ENCODE measurements at regions not wholly inside any gene's neighbourhood (a gene's known extent, or its start where the extent isn't known, plus 50 kb on each side); places are given as distances from the start of the nearest gene placed in this dataset.
A peak's percentile ranks its signal among the peaks of the same experiment; 100 is the strongest.
"Not testable (repeated sequence)": the region's sequence is repeated elsewhere in the genome, so short reads cannot be mapped to it uniquely, and the experiment has no call there.

DNA sequence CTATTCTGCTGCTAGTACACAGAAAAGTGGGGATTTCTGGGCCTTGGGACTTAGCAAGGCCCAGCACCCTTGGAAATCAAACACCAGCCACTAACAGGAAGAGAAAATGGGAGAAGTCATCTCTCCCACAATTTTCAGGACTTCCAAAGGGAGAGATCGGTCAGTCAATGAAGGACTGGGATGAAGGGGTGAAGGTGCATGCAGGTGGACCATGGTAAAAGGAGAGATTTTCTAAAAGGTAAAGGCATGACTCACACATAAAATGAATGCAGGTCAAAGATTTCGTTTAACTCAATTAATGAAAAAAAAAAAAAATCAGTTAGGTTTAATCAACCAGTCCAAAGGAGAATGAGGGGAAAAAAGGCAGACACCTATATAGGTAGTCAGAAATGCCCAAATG, 176.4 kb upstream of the PROK2 start:
- no peak for TF ChIP-seq POLR2A (IDR thresholded peaks at IDR 0.05; ENCODE audit: low read depth, low read length)
- no peak for TF ChIP-seq POLR2AphosphoS5 (IDR thresholded peaks at IDR 0.05; ENCODE audit: low read depth, low read length)
- no peak for TF ChIP-seq TAF1 (IDR thresholded peaks at IDR 0.05; ENCODE audit: borderline replicate concordance, low read depth, low read length)
- DNase-seq (ENCODE audit: insufficient read length) (no peak), FAIRE-seq (no peak)

DNA sequence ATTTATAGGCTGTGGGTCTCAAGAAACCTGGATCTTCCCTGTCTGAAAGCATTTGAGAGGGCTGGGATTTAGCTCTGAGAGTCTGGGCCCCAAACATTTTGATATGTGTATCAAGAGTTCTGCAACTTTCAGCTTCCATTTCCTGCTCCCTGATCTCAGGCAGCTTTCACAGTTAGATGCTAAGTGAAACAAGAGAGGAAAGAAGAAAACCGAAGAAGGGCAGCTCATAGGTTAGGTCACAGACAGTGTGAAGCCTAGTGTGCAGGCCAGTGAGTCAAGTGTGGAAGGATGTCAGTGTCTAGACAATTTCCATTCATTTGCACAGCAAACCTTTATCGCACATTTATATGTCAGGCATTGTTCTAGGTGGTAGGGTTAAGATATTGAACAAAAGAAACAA, 173.6 kb upstream of the PROK2 start:
- no peak for TF ChIP-seq TAF1 (IDR thresholded peaks at IDR 0.05; ENCODE audit: borderline replicate concordance, low read depth, low read length)
- TF ChIP-seq POLR2A (IDR thresholded peaks at IDR 0.05; ENCODE audit: low read depth, low read length), result no peak
- TF ChIP-seq POLR2AphosphoS5 (IDR thresholded peaks at IDR 0.05; ENCODE audit: low read depth, low read length), result no peak
- no peak for DNase-seq (ENCODE audit: insufficient read length)
- FAIRE-seq, result peak; percentile 76

- FAIRE-seq, result peak; percentile 27
- TF ChIP-seq POLR2AphosphoS5 (IDR thresholded peaks at IDR 0.05; ENCODE audit: low read depth, low read length) (no peak), POLR2A (IDR thresholded peaks at IDR 0.05; ENCODE audit: low read depth, low read length) (no peak), TAF1 (IDR thresholded peaks at IDR 0.05; ENCODE audit: borderline replicate concordance, low read depth, low read length) (no peak)
- DNase-seq (ENCODE audit: insufficient read length), result no peak
These were observed 171.8 kb upstream of the PROK2 start for GRCh38 chr3:71956716-71957115.

- TF ChIP-seq POLR2AphosphoS5 (IDR thresholded peaks at IDR 0.05; ENCODE audit: low read depth, low read length) (no peak), POLR2A (IDR thresholded peaks at IDR 0.05; ENCODE audit: low read depth, low read length) (no peak), TAF1 (IDR thresholded peaks at IDR 0.05; ENCODE audit: borderline replicate concordance, low read depth, low read length) (no peak)
- FAIRE-seq, result peak; percentile 74
- no peak for DNase-seq (ENCODE audit: insufficient read length)
These were observed 171.1 kb upstream of the PROK2 start for GRCh38 chr3:71956069-71956340.

- FAIRE-seq (peak; percentile 54), DNase-seq (ENCODE audit: insufficient read length) (no peak)
- TF ChIP-seq POLR2AphosphoS5 (IDR thresholded peaks at IDR 0.05; ENCODE audit: low read depth, low read length), result no peak
- no peak for TF ChIP-seq POLR2A (IDR thresholded peaks at IDR 0.05; ENCODE audit: low read depth, low read length)
- TF ChIP-seq TAF1 (IDR thresholded peaks at IDR 0.05; ENCODE audit: borderline replicate concordance, low read depth, low read length), result no peak
These were observed 170.5 kb upstream of the PROK2 start for GRCh38 chr3:71955240-71956068.

DNA sequence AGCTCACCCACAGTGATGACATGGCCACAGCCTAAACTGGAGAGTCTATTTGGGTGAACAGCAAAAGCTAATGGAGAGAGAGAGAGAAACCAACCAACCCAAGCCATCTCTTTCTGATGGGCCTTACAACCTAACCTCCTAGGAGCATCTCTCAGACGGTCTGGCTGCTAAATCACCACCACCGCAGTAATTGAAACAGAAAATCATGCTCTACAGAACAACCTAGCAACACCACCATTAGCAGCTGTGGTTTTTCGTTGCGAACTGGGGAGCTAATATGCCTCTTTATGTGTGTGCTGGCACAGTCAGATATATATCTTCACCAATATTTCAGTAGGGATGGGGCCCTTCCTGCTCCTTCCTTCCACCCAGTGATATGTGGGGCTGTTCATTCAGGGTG, 166.9 kb upstream of the PROK2 start:
- FAIRE-seq (no peak), DNase-seq (ENCODE audit: insufficient read length) (no peak)
- no peak for TF ChIP-seq POLR2AphosphoS5 (IDR thresholded peaks at IDR 0.05; ENCODE audit: low read depth, low read length)
- no peak for TF ChIP-seq TAF1 (IDR thresholded peaks at IDR 0.05; ENCODE audit: borderline replicate concordance, low read depth, low read length)
- TF ChIP-seq POLR2A (IDR thresholded peaks at IDR 0.05; ENCODE audit: low read depth, low read length), result no peak

- FAIRE-seq (no peak), DNase-seq (ENCODE audit: insufficient read length) (no peak)
- TF ChIP-seq POLR2A (IDR thresholded peaks at IDR 0.05; ENCODE audit: low read depth, low read length) (no peak), POLR2AphosphoS5 (IDR thresholded peaks at IDR 0.05; ENCODE audit: low read depth, low read length) (no peak)
These were observed 166.4 kb upstream of the PROK2 start for GRCh38 chr3:71951361-71951760.

DNA sequence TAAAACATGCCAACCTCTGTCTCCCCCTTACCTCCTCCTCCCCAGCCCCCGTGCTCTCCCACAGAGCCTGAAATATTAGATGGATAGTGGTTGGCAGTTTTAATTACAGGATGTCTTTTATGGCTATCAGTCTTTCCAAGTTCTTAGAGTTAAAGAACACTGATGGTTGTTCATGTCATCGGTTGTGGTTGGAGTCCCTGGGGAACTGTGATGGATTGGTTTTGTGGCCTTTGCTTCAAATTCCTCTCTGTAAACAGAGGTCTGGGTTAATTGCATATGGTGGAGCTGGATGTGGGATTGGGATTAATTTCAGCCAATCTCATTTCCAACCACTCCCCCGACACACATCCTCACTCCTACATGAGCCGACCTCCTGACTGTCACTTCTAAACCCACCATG, 164.5 kb upstream of the PROK2 start:
- no peak for FAIRE-seq
- TF ChIP-seq POLR2A (IDR thresholded peaks at IDR 0.05; ENCODE audit: low read depth, low read length) (no peak), TAF1 (IDR thresholded peaks at IDR 0.05; ENCODE audit: borderline replicate concordance, low read depth, low read length) (no peak), POLR2AphosphoS5 (IDR thresholded peaks at IDR 0.05; ENCODE audit: low read depth, low read length) (no peak)

GRCh38 chr3:71944482-71945065, 159.6 kb upstream of the PROK2 start:
- no peak for DNase-seq (ENCODE audit: insufficient read length)
- no peak for TF ChIP-seq TAF1 (IDR thresholded peaks at IDR 0.05; ENCODE audit: borderline replicate concordance, low read depth, low read length)
- TF ChIP-seq POLR2AphosphoS5 (IDR thresholded peaks at IDR 0.05; ENCODE audit: low read depth, low read length), result no peak
- TF ChIP-seq POLR2A (IDR thresholded peaks at IDR 0.05; ENCODE audit: low read depth, low read length), result no peak

More for the DNA sequence above, 164.5 kb upstream of the PROK2 start:
- DNase-seq (ENCODE audit: insufficient read length), result no peak

GRCh38 chr3:71942432-71943187, 157.7 kb upstream of the PROK2 start:
- no peak for TF ChIP-seq TAF1 (IDR thresholded peaks at IDR 0.05; ENCODE audit: borderline replicate concordance, low read depth, low read length)
- TF ChIP-seq POLR2AphosphoS5 (IDR thresholded peaks at IDR 0.05; ENCODE audit: low read depth, low read length), result no peak
- no peak for TF ChIP-seq POLR2A (IDR thresholded peaks at IDR 0.05; ENCODE audit: low read depth, low read length)
- DNase-seq (ENCODE audit: insufficient read length), result no peak
- FAIRE-seq, result no peak

More at GRCh38 chr3:71944482-71945065, 159.6 kb upstream of the PROK2 start:
- FAIRE-seq, result no peak

DNA sequence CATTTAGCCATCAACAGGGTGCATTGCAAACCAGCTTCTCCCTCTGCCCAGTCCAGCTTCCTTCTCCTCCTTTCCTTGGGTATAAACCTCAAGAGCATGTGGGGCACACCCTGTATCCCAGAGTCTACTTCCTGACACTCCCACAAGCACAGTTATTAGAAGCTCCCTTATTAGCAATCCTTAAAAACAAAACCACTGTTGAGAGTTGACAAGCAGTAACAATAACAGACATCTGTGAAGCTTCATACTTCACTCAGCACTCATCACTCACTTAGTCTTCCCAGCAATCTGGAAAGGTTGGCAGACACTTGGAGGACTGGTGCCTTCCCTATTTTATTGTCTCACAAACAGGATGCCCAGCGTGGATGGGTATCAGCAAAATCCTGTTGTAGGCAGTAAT, 155.5 kb upstream of the PROK2 start:
- DNase-seq (ENCODE audit: insufficient read length) (no peak), FAIRE-seq (no peak)
- no peak for TF ChIP-seq TAF1 (IDR thresholded peaks at IDR 0.05; ENCODE audit: borderline replicate concordance, low read depth, low read length)
- no peak for TF ChIP-seq POLR2A (IDR thresholded peaks at IDR 0.05; ENCODE audit: low read depth, low read length)
- TF ChIP-seq POLR2AphosphoS5 (IDR thresholded peaks at IDR 0.05; ENCODE audit: low read depth, low read length), result no peak

GRCh38 chr3:71938081-71938480, 153.1 kb upstream of the PROK2 start:
- FAIRE-seq; DNase-seq (ENCODE audit: insufficient read length): not testable (repeated sequence)
